ENCODE measurements at regions not wholly inside any gene's neighbourhood (a gene's known extent, or its start where the extent isn't known, plus 50 kb on each side); places are given as distances from the start of the nearest gene placed in this dataset.
"Not testable (repeated sequence)": the region's sequence is repeated elsewhere in the genome, so short reads cannot be mapped to it uniquely, and the experiment has no call there.

DNA sequence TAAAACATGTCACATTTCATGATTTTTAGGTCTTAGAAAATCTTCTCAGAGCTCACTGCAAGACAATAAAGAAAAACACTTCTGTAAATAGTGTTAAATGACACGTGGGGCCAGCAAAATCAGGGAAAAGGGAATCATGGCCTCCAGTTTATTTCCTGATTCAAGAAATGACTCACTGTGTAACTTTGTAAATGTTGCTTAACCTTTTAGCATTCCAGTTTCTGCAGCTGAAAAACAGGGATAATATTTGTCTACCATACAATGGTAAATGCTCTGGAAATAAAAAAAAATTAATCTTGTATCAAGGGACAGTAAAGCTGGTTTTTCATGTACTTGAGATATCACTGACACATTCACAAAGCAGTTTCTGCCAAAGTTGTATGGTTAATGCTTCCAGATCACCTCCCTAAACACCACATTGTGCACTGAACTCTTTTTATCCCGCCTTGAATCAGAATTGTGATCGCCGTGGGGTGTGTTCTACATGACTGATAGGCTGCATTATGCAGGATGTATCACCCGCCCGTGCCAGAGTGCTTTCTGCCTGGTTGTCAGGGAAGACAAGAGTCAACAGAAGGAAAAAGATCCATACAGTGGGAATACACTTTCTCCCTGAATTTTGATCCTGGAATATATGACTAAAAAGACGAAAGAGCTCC, 238.8 kb downstream of the IKZF2 start:
- DNase-seq = no peak

DNA sequence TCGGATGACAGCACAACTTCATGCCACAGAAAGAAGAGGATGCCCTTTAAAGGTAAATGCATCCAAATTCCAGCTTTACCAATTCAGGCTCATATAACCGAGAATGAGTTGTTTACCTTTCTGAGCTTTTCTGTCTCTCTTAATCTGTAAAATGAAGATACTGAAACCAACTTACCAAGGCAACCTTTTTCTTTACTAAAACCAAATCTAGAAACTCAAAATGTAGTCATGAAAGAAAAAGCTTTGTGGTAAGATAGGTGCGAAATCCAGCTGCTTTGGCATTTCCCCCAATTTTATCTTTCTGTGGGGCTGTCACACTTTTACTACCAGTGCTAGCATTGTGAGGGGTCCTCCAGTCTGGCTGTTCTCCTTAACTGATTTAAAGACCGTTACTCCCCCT, 240.4 kb downstream of the IKZF2 start:
- DNase-seq = no peak

DNA sequence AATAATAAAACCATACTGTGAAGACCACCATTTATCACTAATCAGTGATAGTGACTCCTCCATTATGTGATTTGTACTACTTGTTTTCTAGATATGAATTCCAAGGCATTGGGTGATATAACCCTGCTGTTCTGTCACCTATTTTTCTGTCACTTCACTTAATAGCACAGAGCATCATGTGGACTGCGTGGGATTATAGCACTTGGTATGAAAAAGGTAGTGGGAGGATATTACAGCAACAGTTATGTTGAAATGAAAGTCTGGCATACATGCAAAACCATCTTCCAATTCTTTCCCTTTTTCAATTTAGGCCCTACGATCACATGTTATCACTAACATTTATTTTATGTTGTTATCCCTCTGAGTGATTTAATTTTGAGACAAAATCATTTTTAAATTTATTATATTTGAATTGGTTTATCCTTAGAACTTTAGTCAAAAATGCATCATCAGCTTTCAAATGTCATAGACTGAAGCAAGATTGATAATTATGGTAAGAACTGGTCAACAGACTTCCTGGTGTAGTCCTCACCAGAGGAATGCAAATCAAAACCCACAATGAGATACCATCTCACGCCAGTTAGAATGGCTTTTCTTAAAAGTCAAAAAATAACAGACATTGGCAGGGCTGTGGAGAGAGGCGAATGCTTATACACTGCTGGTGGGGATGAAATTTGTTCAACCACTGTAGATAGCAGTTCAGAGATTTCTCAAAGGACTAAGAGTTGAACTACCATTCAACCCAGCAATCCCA, 242.6 kb downstream of the IKZF2 start:
- DNase-seq = no peak

DNA sequence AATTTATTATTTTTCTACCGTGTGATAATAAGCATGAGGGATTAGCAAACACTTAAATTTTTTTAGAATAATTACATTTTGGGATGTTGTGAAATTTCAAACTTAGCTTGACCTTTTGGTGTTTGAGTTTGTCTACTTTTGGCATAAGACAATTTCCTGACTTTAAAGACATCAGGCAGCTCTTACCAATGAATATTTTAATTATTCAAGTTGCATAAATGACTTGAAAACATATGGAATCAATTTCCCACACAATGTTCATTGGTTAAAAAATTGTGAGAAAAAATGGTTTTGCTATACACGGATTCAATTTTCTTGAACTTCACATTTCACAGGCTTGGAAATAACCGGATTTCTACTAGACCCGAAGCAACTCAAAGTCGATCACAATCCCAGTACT, 243.4 kb downstream of the IKZF2 start:
- DNase-seq = no peak

DNA sequence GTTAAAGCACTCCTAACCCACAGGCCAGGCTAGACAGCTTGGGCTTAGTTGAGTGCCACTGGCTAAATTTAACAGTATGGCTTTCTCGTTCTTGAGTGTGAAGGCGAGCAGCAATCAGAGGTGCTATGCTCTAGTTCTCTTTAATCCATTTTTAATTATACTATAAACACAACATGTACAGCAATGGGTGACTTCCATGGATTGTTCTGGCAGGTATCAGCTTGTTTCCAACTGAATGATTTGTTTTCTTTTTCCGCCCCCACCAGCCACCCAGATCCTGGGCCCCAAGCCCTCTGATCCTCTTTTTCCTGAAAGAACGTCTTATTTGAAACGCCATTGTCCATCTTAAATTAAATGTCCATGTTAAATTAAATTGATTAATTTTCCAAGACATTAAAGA, 244.8 kb downstream of the IKZF2 start:
- DNase-seq = no peak

DNA sequence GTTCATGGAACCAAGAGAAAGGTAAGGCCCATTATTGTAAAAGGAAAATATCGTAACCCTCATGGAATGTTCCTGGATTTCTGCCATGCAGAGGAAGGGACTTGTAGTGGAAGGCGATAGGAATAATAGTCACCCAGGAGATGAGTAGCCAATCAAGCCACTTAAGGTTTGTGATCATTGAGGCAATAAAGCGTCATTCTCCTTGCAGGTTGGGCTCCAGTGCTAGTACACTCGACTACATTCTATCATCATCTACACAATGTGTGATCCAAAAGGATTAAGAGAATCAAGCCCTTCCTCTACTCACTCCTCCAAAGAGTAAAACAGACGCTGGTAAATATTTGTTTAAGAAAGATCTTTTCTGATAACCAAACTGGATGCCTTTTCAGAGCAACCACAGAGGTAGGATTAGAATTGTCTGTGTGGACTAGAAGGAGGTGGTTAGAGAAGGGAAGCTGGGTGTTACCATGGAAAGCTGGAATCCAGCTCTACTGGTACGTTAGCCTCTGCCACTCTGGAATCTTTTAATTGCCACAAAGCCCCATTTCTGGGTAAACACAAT, 245.7 kb downstream of the IKZF2 start:
- DNase-seq = no peak

DNA sequence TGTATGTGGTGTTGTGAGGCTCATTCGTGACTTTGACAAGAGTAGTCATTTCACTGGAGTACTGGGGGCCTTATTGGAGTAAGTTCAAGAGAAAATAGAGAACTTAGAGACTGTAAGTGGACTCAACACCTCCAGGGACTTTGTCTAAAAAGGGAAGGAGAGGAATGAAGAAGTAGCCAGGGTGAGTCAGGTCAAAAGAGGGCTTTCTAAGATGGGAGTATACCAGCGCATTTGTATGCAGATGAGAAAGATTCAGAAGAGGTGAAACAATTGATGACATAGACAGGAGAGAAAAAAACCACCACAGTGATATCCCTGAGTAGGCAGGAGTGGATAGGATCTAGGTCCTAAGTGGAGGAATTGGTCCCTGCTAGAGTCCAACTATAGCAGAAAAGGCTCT, 246.8 kb downstream of the IKZF2 start:
- DNase-seq = no peak

DNA sequence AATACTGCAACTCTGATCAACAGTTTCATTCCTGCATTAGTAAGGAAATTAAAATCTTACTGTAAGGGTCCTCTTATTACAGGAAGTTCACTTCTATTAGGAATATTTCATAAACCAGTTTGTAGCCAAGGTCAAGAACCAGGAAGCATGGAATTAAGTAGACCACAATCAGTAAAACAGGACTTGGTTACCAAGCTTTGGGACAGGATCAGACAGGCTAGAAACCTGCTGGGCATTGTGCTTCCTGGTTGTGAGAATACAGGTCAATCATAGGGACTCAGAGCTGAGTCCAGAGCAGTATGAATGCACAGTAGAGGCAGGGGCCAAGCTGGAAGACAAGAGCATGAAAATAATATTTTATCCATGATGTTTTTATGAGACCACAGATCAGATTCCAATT, 248.0 kb downstream of the IKZF2 start:
- no peak for DNase-seq

DNA sequence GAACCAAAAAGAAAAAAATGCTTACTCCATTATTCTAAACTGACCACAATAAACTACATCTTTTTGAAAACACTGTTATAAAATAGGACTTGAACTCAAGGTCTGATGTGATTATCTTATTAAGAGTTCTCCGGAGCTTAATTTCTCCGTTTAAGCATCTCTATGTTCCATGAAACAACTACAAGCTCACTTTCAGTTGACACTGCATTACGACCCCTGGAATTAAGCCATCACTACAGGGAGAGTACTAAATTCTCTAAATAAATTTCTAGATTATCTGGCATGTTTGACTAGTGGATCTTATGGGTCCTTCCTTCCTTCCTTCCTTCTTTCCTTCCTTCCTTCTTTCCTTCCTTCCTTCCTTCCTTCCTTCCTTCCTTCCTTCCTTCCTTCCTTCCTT, 249.0 kb downstream of the IKZF2 start:
- no peak for DNase-seq

DNA sequence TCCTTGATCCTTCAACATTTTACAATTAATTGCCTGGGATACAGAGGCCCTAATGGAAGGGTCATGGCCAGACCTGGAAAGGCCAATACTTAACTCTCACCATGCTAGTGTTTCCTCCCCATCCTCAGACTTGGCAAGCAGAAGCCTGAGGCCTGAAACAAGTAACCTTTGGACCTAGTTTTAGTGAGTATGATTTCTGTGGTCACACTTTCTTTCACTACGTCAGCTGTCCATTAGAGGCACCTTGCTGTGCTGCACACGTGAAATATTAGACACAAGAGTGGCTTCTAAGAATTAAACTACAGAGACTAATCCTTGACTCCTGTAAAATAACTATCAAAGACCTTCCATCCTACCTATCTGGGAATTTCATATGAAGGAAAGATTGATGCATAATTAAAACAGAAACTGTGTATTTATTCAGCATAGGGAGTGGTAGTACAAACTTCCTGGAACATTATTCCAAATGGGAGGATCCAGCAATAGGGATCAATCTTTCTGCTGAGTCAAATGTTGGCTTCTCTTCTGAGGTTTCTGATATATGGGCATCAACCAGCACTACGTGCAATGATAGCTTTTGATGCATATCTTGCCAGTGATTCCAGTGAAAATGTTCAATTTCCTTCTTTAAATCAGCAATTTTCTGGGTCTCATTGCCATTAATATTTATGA, 249.7 kb downstream of the IKZF2 start:
- no peak for DNase-seq

DNA sequence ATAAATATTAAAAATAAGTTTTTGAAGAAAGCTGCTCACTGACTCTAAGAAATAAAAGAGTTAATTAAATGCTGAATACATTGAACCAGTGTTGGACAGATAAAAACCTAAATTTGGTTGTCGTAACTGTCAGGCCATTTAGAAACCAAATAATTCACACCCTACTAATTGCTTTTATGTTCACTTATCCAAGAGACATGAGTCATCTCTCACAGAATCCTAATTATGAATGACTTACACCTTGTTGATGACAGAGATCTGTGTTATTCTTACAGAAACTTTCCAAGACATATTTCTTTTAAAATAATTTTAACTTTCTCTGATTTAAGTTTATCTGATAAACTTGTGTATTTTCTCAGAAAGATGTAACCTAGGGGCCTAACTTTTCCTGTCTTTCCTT, 250.7 kb downstream of the IKZF2 start:
- DNase-seq = no peak

DNA sequence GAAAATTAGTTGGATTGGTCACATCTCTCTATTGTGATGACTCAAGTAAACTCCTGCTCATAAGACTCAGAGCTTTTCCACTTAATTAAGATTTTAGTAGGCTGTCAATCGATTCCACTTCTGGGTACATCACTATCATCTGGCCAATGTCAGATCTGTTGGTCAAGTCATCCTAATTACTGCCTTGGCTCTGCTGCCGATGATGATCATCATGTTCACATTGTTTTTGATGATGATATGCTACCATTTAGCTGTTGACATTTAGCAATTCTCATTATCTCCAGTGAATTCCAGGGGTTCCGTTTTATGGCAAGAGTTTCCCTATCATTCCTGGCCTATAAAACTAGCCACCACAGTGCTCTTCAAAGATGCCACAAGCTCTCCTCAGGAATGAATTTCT, 253.4 kb downstream of the IKZF2 start:
- DNase-seq = no peak

DNA sequence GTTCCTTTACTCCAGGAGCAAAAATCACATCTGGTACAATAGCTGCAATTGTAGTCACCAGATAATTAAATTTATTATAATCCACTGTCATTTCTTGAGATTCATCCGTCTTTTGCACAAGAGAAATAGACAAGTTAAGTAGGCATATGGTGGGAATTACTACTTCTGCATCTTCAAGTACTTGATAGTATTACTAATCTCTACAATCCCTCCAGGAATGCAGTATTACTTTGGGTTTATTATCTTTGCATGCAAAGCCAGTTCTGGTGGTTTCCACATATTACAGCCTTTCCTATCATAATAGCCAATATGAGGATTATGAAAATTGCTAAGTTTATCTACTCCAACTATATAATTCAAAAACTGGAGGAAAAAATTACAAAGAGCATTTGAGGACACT, 254.1 kb downstream of the IKZF2 start:
- DNase-seq = no peak

DNA sequence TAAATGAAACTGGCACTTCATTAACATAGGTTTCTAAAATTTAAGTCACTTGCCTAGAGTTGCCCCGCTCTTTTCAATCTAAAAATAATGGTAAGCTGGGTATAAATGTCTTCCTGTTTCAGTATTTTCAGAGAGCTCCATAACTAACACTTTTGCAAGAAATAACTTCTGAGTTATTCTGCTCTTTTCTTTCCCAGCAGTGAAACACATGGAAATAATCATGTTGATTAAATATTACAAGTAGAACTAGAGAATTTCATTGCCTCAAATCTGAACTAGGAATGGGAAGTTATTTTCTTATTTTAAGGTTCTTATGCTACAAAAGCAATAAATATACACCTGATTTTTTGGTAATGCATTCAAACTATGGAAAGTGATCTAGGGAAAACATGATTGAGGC, 257.4 kb downstream of the IKZF2 start:
- no peak for DNase-seq

DNA sequence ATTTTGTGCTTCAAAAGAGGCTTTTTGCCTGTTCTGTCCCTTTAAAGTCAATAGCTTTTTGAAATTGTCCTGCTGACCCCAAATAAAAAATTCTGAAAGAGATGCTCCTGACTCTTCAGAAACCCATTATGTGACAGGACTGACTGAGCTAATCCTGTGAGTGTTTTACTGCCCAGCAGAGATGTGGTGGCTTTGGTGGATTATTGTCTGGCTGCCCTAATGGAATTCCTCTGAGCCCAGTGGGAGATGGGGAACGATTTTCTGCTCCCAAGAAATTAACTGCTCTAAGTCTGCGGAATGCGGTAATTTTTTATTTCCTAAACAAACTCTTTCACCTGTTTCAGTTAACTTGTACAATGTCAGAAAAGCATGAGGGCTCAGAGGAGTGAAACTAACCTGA, 258.2 kb downstream of the IKZF2 start:
- DNase-seq = no peak

DNA sequence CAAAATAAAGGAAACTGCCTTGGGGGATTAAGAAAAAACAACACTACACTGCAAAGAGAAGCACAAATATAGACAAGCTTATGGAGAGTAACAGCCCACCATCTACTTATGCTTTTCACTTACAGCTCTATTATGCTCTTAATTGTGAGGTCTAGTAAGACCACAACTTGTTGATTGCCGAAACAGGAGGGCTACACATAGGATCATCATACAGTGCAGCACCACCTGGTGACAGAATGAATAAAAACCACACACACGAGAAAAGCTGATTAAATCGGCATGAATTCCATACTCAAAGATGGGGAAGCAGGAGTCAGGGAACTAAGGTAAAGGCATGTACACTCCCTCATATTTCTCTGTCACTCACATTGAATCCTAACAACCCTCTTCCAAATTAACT, 259.2 kb downstream of the IKZF2 start:
- no peak for DNase-seq

DNA sequence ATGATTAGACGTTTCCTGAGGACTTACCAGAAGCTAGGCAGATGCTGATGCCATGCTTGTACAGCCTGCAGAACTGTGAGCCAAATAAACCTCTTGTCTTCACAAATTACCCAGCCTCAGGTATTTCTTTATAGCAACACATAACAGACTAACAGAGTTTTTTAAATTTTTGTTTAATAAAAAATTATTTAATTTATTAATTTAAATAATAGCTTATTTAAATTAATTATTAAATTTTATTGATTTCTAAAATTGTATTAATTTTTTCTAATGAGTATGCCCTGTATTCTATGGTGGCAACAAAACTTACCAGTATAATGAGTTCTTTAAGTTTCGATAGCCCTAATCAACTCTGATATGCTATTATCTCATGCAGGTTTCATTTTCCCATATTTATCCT, 259.8 kb downstream of the IKZF2 start:
- DNase-seq = no peak

DNA sequence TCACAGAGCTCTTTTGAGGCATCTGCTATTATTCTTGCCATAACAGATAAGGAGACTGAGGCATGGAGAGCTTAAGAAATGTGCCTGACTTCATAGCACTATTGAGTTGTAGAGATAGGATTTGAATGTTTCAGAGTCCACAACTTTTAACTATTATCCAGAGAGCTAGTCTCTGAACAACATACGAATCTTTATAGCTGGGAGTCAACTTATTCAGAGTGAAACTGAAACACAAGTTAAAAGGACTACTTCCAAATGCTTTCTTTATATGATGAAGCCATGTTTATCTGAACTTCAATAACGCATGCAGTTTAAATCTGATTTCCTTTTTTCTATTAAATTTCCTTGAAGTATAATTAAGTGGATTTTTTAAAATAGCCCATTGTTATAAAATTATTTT, 268.8 kb downstream of the IKZF2 start:
- peak in 1 of 5 donors; percentile 4 for DNase-seq

DNA sequence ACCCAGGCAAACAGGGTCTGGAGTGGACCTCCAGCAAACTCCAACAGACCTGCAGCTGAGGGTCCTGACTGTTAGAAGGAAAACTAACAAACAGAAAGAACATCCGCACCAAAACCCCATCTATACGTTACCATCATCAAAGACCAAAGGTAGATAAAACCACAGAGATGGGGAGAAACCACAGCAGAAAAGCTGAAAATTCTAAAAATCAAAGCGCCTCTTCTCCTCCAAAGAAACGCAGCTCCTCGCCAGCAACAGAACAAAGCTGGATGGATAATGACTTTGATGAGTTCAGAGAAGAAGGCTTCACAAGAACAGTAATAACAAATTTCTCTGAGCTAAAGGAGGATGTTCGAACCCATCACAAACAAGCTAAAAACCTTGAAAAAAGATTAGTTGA, 274.9 kb downstream of the IKZF2 start:
- DNase-seq = not testable (repeated sequence)

DNA sequence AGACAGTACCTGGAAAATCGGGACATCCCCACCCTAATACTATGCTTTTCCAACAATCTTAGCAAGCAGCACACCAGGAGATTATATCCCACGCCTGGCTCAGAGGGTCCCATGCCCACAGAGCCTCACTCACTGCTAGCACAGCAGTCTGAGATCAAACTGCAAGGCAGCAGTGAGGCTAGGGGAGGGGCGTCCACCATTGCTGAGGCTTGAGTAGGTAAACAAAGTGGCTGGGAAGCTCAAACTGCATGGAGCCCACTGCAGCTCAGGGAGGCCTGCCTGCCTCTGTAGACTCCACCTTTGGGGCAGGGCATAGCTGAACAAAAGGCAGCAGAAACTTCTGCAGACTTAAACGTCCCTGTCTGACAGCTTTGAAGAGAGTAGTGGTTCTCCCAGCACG, 275.5 kb downstream of the IKZF2 start:
- not testable (repeated sequence) for DNase-seq

DNA sequence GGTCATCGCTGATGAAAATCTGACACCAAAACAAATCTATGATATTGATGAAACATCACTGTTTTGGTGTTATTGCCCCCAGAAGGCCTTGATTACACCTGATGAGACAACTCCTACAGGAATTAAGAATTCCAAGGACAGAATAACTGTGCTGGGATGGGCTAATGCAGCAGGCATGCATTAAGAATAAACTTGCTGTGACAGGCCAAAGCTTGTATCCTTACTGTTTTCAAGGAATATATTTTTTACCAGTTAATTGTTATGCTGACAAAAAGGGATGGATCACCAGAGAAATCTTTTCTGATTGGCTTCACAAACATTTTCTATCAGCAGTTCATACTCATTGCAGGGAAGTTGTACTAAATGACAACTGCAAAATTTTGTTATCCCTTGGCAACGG, 278.2 kb downstream of the IKZF2 start:
- no peak for DNase-seq

DNA sequence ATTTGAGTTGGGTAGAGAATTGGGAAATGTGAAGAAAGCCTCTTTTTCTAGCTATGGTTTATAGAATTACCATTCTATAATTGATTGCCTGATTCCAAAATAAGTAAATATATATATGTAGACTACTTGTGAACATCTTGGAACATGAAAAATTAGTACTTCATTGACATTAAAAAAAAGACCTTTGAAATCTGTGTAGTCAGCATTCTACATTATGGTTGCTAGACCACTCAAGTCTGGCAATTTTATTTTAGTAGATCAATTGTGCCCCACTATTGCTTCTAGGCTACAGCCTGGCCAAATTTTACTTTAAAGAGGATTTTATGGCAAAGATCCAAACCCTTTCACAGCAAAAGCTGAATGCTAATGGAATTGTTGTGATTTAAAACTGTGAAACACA, 279.8 kb downstream of the IKZF2 start:
- DNase-seq = no peak

DNA sequence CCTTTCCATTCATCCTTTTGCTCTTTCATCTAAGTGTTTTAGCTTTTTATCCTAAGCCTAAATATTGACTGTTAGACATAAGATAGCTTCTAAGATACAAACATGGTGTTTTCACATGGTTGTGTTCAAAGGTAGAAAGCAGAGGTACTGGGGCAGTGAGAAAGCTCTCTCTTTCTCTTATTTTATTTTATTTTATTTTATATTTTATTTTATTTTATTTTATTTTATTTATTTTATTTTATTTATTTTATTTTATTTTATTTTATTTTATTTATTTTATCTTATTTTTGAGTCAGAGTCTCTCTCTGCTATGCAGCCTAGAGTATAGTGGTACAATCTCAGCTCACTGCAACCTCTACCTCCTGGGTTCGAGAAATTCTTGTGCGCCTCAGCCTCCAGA, 287.2 kb downstream of the IKZF2 start:
- DNase-seq = no peak

DNA sequence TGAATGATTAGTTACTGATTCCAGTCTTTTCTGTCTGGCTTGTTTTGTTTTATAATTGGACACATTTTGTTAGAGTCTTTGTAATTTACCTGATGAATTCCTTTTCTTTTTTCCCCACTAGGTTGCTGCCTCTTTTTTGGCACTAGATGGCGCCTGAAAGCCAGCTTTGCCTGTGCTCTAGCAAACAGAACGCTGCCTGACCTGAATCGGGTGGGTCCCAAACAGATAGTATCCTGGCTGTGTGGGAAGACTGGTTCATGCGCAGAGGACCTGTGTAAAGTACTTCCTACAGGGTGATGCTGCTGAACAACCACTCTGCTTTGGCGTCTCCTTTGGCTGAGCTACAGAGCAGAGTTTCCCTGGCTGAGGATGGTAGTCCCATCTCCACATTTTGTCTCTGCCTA, 288.2 kb downstream of the IKZF2 start:
- peak in 1 of 5 donors; percentile 30 for DNase-seq

Data from T-helper 1 cell (primary cell).